ENCODE measurements at regions not wholly inside any gene's neighbourhood (a gene's known extent, or its start where the extent isn't known, plus 50 kb on each side); places are given as distances from the start of the nearest gene placed in this dataset.

DNA sequence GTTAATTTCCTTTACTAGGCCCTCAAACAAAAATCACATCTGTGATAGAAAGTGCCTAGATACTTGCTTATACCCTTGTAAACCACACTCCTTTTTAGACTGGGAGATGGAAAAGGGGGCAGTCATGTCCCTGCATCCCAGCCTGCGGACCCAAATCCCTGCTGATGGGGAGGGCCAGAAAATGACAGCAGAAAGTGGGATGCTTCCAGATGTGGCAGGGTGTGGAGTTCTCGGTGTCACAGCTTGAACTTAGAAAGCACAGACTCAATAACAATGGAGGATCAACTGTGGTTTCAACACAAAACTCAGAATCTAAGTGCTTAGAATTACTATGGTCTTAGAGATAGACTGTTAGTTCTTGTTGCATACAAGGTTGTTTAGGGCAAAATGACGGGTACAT lies 95.6 kb upstream of the F3 start:
- FAIRE-seq (no peak), DNase-seq (no peak)
- TF ChIP-seq, protein P1, sequence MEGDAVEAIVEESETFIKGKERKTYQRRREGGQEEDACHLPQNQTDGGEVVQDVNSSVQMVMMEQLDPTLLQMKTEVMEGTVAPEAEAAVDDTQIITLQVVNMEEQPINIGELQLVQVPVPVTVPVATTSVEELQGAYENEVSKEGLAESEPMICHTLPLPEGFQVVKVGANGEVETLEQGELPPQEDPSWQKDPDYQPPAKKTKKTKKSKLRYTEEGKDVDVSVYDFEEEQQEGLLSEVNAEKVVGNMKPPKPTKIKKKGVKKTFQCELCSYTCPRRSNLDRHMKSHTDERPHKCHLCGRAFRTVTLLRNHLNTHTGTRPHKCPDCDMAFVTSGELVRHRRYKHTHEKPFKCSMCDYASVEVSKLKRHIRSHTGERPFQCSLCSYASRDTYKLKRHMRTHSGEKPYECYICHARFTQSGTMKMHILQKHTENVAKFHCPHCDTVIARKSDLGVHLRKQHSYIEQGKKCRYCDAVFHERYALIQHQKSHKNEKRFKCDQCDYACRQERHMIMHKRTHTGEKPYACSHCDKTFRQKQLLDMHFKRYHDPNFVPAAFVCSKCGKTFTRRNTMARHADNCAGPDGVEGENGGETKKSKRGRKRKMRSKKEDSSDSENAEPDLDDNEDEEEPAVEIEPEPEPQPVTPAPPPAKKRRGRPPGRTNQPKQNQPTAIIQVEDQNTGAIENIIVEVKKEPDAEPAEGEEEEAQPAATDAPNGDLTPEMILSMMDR (IDR thresholded peaks at IDR 0.05; ENCODE audit: borderline replicate concordance, extremely low read depth, insufficient read depth) = no peak
- Histone ChIP-seq H3K4me1 (ENCODE audit: control insufficient read depth in 2 of 3, insufficient read depth in 2 of 3, low read depth in 1 of 3, low read length in 3 of 3) (no peaks in the 10 kb centered on the region), H3K27me3 (ENCODE audit: control insufficient read depth, insufficient read depth, low read length) (no peaks in the 10 kb centered on the region), H3K9ac (ENCODE audit: low read length in 3 of 3) (no peak overlapping the region), H3K36me3 (ENCODE audit: control insufficient read depth in 2 of 3, insufficient read depth in 3 of 3, low read length in 3 of 3) (no peaks in the 10 kb centered on the region), H3K9me3 (ENCODE audit: control insufficient read depth in 2 of 3, insufficient read depth in 1 of 3, low read length in 3 of 3) (no peaks in the 10 kb centered on the region), H3K4me3 (ENCODE audit: low read length in 3 of 3) (no peak overlapping the region), H3K27ac (ENCODE audit: low read depth in 2 of 2, low read length in 2 of 2) (no peak overlapping the region)
- intact Hi-C loops (cut with DNase I) = no loop called here

DNA sequence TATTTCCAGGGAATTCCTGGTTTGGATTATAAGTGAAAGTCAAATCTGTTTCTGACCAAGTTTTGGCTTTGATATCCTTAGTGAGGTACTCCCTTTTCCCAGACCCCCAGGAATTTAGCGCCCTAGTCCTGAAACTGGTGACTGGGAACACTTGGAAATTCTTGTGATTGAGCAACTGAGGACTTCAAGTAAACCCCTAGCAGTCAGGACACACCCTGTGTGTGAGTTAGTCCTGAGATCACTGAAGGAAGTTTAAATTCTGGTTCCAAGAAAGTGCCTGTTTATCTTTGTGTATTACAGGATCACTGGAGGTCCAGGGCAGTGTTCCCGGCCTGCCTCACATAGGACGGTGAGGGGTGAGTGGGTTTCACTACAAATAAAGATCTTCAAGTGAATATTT lies 95.1 kb upstream of the F3 start:
- TF ChIP-seq, protein P1 (IDR thresholded peaks at IDR 0.05; ENCODE audit: borderline replicate concordance, extremely low read depth, insufficient read depth) = no peak
- no peak for FAIRE-seq
- no peak for DNase-seq
- Histone ChIP-seq H3K4me3 (ENCODE audit: low read length in 3 of 3) (no peak overlapping the region), H3K36me3 (ENCODE audit: control insufficient read depth in 2 of 3, insufficient read depth in 3 of 3, low read length in 3 of 3) (no peaks in the 10 kb centered on the region), H3K4me1 (ENCODE audit: control insufficient read depth in 2 of 3, insufficient read depth in 2 of 3, low read depth in 1 of 3, low read length in 3 of 3) (no peaks in the 10 kb centered on the region), H3K9ac (ENCODE audit: low read length in 3 of 3) (no peak overlapping the region), H3K9me3 (ENCODE audit: control insufficient read depth in 2 of 3, insufficient read depth in 1 of 3, low read length in 3 of 3) (no peaks in the 10 kb centered on the region), H3K27me3 (ENCODE audit: control insufficient read depth, insufficient read depth, low read length) (no peaks in the 10 kb centered on the region), H3K27ac (ENCODE audit: low read depth in 2 of 2, low read length in 2 of 2) (no peak overlapping the region)
- intact Hi-C loops (cut with DNase I) = no loop called here

DNA sequence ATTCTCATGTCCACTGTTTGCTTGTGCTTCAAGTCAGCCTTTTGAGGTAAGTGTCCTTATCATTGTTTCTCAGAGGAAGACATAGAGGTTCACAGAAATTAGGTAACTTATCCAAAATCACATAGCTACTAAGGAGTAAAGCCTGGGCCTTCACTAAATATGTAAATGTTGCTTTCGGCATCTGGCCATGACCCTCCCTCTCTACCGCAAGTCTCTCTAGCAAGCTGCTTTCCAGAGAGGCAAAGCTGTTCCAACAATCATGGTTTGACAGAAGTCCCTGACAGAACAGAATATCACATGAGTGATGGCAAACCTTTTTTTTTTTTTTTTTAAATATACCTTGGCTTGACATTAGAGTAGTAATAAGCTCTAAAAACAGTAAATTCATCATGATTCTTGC lies 94.5 kb upstream of the F3 start:
- Histone ChIP-seq H3K27ac (ENCODE audit: low read depth in 2 of 2, low read length in 2 of 2) (no peak overlapping the region), H3K36me3 (ENCODE audit: control insufficient read depth in 2 of 3, insufficient read depth in 3 of 3, low read length in 3 of 3) (no peaks in the 10 kb centered on the region), H3K9me3 (ENCODE audit: control insufficient read depth in 2 of 3, insufficient read depth in 1 of 3, low read length in 3 of 3) (no peaks in the 10 kb centered on the region), H3K4me1 (ENCODE audit: control insufficient read depth in 2 of 3, insufficient read depth in 2 of 3, low read depth in 1 of 3, low read length in 3 of 3) (no peaks in the 10 kb centered on the region), H3K27me3 (ENCODE audit: control insufficient read depth, insufficient read depth, low read length) (no peaks in the 10 kb centered on the region), H3K4me3 (ENCODE audit: low read length in 3 of 3) (no peak overlapping the region), H3K9ac (ENCODE audit: low read length in 3 of 3) (no peak overlapping the region)
- TF ChIP-seq, protein P1 (IDR thresholded peaks at IDR 0.05; ENCODE audit: borderline replicate concordance, extremely low read depth, insufficient read depth) = no peak
- intact Hi-C loops (cut with DNase I) = no loop called here
- no peak for FAIRE-seq
- no peak for DNase-seq

DNA sequence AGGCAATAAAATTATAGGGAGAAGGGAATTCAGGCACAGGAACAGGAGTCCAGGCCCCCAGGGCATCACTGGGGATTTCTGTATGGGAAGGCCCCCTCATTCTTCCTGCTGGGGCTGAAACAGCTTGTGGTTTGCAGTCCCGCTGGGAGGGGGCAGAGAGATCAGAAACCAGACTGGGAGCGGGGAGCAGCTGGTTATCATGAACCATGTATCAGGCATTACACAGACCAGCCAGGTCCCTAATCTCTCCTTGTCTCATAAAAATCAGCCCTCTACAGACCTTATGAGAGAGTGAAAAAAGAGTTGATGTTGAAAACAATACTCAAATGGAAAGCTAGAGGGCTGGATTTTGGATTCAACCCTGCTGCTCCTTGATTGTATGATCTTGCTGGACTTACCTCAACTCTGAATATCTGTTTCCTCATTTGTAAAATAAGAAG lies 93.4 kb upstream of the F3 start:
- TF ChIP-seq, protein P1 (IDR thresholded peaks at IDR 0.05; ENCODE audit: borderline replicate concordance, extremely low read depth, insufficient read depth) = no peak
- no peaks in the 10 kb centered on the region for H3K9me3 ChIP-seq (ENCODE audit: control insufficient read depth in 2 of 3, insufficient read depth in 1 of 3, low read length in 3 of 3)
- no peak for FAIRE-seq
- H3K36me3 ChIP-seq (ENCODE audit: control insufficient read depth in 2 of 3, insufficient read depth in 3 of 3, low read length in 3 of 3) = no peaks in the 10 kb centered on the region
- H3K27ac ChIP-seq (ENCODE audit: low read depth in 2 of 2, low read length in 2 of 2) = no peak overlapping the region
- H3K9ac ChIP-seq (ENCODE audit: low read length in 3 of 3) = no peak overlapping the region
- intact Hi-C loops (cut with DNase I) = no loop called here
- no peak for DNase-seq
- H3K4me1 ChIP-seq (ENCODE audit: control insufficient read depth in 2 of 3, insufficient read depth in 2 of 3, low read depth in 1 of 3, low read length in 3 of 3) = no peaks in the 10 kb centered on the region
- H3K4me3 ChIP-seq (ENCODE audit: low read length in 3 of 3) = no peak overlapping the region
- no peaks in the 10 kb centered on the region for H3K27me3 ChIP-seq (ENCODE audit: control insufficient read depth, insufficient read depth, low read length)

Data from kidney (tissue), 13 donors.